HepG2 (cell line): ENCODE measurements at regions not wholly inside any gene's neighbourhood (a gene's known extent, or its start where the extent isn't known, plus 50 kb on each side); places are given as distances from the start of the nearest gene placed in this dataset.

Experiments used
- HMG20B ChIP-seq: conservative IDR thresholded peaks from 2 replicates; pipeline ENCODE4 v1.6.1; 2016; ENCODE audit warnings: missing genetic modification reagents, missing compliant biosample characterization
- TCF12 ChIP-seq, 2 experiments: fragments of 450-650 bp in 1 of 2; sonication (generic) in 1 of 2; formaldehyde crosslinking in 1 of 2; IDR thresholded peaks; 2 replicates each; pipeline versions ENCODE4 v1.6.1 to v1.8.0; 2017 to 2022; ENCODE audit warnings: antibody characterized with exemption in 1 of 2, mild to moderate bottlenecking in 1 of 2, missing genetic modification reagents in 1 of 2, moderate library complexity in 1 of 2

- TF ChIP-seq HMG20B (CRISPR knock-in tag) (no peak), TCF12 (IDR thresholded peaks at IDR 0.05) (no peak), TCF12 (CRISPR knock-in tag; IDR thresholded peaks at IDR 0.05) (no peak)
Observed at GRCh38 chr5:133848341-133848811, 120.0 kb downstream of the C5orf15 start.
